Right lobe of liver (tissue), 4 donors: ENCODE measurements at regions not wholly inside any gene's neighbourhood (a gene's known extent, or its start where the extent isn't known, plus 50 kb on each side); places are given as distances from the start of the nearest gene placed in this dataset.

Experiments
- POLR2A ChIP-seq: fragments of 450-650 bp; IDR thresholded peaks from one replicate; pipeline ENCODE4 v1.6.1; 2017; ENCODE audit warnings: antibody characterized with exemption, mild to moderate bottlenecking
- TF ChIP-seq, protein P1 (sequence below), 4 donors: fragments of 200-600 bp in 3 of 4; fragments of 450-650 bp in 1 of 4; IDR thresholded peaks; one replicate each; pipeline versions ENCODE4 v1.5.1 to v1.8.0; 2016 to 2022; ENCODE audit warnings: antibody characterized with exemption in 4 of 4, mild to moderate bottlenecking in 2 of 4
- donor health status: DM: no; HTN: no; CAD: no.
- donor health status: DM: no; HTN: no; CAD: no.
- donor health status: DM: no; HTN: yes; CAD: no.

- TF ChIP-seq POLR2A = no peak
- TF ChIP-seq, protein P1, sequence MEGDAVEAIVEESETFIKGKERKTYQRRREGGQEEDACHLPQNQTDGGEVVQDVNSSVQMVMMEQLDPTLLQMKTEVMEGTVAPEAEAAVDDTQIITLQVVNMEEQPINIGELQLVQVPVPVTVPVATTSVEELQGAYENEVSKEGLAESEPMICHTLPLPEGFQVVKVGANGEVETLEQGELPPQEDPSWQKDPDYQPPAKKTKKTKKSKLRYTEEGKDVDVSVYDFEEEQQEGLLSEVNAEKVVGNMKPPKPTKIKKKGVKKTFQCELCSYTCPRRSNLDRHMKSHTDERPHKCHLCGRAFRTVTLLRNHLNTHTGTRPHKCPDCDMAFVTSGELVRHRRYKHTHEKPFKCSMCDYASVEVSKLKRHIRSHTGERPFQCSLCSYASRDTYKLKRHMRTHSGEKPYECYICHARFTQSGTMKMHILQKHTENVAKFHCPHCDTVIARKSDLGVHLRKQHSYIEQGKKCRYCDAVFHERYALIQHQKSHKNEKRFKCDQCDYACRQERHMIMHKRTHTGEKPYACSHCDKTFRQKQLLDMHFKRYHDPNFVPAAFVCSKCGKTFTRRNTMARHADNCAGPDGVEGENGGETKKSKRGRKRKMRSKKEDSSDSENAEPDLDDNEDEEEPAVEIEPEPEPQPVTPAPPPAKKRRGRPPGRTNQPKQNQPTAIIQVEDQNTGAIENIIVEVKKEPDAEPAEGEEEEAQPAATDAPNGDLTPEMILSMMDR (IDR thresholded peaks at IDR 0.05) = no peak
These were observed 132.3 kb upstream of the PELI1 start for GRCh38 chr2:64276417-64277095.
